Effector CD4-positive, alpha-beta T cell (primary cell): ENCODE measurements at regions not wholly inside any gene's neighbourhood (a gene's known extent, or its start where the extent isn't known, plus 50 kb on each side); places are given as distances from the start of the nearest gene placed in this dataset.

Experiments
- DNase-seq: peaks from one replicate; pipeline ENCODE4 v3.0.0-alpha.2; 2020

DNA sequence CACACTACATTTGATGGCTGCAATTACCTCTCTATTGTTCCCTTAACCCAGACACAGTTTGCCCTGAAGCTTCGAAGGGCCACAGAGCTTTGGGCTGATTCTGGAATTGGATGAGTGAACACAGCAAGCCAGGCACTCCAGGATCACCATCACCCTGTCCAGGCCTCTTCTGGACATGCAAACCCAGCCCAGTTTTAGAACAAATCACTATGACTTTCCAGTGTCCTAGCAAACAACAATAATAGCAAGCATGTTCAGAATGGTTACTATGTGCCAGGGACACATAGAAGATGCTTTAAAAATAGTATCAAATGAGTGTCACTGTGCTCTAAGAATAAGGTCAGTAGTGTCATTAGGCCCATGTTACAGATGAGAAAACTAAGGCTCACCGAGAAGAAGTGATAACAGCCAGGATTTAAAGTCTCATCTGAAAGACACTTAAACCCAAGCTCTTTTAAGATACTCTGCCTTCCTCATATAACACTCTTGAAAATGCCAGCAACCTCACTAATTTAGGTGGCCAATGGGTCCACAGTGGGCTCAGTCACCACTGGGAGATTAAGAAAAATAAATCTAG lies 191.7 kb upstream of the STK17B start:
- DNase-seq, result no peak

DNA sequence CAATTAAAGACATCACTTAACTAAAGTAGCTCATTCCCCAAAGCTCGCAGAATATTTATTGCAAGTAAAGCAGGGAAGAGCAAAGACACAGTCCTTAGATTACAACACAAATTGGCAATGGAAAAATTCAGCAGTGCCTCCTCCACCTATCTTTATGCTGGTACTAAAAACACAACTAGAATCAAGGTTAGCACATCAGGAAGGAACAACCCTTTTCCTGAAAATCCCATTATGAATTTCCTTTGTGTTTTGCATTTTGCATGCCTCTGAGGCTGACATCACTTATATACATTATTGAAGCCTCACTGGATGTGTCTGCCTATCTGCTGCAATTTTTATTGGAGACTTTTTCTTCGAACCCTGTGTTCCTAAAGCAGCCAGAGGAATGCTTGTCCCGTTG lies 193.8 kb upstream of the STK17B start:
- no peak for DNase-seq

DNA sequence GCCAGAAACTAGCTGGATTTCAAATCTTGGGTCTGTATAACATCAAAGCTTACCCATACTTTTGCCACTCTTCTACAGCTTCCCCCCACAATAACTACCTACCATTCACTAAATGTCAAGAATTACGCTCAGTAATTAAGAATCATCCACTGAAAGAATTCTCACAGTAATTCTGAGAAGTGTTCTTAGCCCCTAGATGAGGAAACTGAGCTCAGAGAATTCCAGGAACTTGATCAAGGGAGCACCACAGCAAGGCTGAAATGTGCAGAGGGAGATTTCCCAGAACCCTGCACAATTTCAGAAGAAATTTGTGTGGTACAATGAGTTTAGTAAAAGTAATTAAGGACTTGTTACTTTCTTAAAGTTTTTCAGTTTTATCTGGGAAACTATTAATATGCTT lies 194.5 kb upstream of the STK17B start:
- DNase-seq, result no peak

GRCh38 chr2:196367633-196368032 lies 196.3 kb upstream of the STK17B start:
- no peak for DNase-seq

DNA sequence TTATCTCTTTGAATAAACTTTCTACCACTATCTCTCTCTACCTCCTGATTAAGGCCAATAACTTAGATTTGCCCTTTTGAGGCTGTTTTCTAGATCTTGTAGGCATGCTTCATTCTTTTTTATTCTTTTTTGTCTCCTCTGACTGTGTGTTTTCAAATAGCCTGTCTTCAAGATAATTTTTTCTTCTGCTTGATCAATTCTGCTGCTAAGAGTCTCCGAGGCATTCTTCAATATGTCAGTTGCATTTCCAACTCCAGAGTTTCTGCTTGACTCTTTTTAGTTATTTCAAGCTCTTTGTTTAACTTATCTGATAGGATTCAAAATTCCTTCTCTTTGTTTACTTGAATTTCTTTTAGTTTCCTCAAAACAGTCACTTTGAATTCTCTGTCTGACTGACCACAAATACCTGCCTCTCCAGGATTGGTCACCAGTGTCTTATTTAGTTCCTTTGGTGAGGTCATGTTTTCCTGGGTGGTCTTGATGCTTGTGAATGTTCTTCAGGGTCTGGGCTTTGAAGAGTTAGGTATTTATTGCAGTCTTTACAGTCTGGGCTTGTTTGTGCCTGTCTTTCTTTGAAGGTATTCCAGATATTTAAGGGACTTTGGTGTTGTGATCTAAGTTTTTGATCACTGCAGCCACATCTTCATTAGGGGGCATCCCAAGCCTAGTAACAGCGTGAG lies 197.3 kb upstream of the STK17B start:
- no peak for DNase-seq

- DNase-seq, result no peak
Measured at GRCh38 chr2:196369967-196370366, 198.6 kb upstream of the STK17B start.

DNA sequence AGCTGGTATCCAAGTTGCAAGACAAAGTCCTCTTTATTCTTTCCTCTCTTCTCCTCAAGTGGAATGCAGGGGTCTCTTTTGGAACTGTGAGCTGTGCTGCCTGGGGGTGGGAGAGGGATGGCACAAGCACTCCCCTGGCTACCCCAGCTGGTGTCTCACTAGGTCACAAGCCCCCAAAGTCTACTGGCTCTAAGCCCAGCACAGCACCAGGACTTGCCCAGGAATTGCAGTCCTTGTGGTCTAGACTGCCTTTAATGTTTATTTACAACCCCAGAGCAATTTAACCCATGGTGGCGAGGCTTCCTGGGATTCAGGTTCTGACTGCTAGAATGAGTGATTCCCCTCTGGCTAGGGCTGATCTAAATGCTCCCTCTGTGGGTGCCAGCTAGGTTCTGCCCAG lies 199.0 kb upstream of the STK17B start:
- DNase-seq, result no peak

DNA sequence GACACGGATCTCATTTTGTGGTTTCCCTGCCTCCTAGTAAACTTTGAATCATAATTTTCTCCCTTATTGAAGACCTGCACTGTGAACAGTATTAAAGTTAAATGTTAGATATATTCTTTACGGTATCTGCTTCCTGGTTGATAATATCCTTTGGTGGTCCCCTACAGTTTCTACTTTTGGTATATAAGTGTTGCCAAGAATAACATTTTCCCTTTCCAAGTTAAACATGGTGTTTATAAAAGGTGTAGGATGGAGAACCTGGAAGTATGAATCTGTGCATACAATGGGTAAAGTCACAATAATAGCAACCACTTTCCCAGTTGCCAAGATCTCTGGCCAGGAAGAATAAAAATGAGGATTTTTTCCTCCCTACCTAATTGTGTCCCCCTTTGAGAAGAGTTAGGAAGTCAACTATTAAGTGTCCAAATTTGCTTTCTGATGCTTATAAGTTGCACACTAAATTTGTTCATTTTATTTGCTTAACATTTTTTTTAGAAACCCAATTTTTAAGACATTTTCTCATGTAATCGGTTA lies 201.0 kb upstream of the STK17B start:
- DNase-seq, result no peak

- no peak for DNase-seq
Measured at GRCh38 chr2:196372811-196373664, 201.7 kb upstream of the STK17B start.

DNA sequence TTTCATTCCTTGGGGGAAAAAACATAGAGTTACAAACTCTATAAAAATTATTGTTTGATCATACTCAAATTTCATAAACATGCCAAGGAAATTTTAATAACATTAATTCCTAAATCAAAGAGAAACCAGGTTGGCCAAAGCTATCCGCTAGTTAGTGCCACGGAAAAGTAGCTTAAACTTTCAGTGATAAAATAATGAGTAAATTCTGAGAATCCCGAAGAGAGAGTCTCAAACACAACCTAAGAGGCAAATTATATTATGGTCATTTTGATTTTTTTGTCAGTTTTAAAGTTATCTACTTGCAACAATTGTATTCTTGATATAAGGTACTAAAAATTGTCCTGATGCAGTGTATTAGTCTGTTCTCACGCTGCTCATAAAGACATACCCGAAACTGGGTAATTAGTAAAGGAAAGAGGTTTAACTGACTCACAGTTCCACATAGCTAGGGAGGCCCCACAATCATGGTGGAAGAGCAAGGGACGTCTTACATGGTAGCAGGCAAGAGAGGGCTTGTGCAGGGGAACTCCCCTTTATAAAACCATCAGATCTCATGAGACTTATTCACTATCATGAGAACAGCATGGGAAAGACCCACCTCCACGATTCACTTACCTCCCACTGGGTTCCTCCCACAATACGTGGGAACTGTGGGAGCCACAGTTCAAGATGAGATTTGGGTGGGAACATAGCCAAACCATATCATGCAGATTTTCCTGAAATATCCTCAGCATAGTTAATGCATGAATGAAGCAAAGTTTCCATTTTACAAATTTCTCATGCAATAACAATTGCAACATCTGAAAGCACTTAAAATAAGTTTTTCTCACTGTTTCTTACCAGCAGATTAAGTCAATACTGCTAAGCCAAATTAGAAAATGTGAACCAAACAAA lies 205.9 kb upstream of the STK17B start:
- DNase-seq, result no peak

- DNase-seq, result no peak
Measured at GRCh38 chr2:196379600-196379999, 208.2 kb upstream of the STK17B start.

GRCh38 chr2:196380098-196380497 lies 208.7 kb upstream of the STK17B start:
- no peak for DNase-seq

GRCh38 chr2:196380575-196380974 lies 209.2 kb upstream of the STK17B start:
- DNase-seq, result no peak

GRCh38 chr2:196381464-196381863 lies 210.1 kb upstream of the STK17B start:
- DNase-seq, result no peak

DNA sequence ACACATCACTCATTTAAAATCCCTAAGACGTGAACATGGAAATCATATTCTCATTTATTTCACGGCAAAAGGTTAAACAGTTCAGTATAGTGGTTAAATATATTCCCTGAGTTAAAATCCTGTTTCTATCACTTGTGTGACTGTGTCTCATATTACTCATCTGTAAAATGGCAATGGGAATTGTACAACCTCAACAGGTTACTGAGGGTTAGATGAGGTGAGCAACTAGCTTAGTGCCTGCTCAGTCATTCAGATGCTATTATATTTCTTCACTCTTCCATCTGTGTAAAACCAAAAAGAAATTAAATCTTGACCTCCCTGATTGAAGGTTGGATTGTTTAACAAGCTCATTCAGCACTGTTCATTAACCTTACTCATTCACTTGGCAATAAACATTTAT lies 212.4 kb upstream of the STK17B start:
- DNase-seq, result no peak

GRCh38 chr2:196384729-196385128 lies 213.4 kb upstream of the STK17B start:
- DNase-seq, result no peak

DNA sequence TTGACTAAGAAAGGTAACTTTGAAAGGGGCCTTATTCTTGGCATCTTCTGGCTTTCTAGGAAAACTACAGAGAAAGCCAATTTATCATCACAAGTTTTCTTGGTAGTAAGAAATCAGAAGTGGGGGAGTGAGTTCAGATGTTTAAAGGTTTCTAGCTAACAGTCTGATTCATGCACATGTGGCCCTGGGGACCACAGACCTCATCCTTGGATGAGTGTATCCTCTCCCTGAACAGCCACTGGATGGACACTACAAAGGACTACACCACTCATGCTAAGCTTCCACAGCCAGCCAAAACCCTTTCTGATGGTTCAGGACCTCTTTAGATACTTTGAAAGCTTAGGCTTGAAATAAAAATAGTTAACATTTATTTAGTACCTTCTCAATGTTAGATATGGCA lies 218.3 kb upstream of the STK17B start:
- no peak for DNase-seq

- no peak for DNase-seq
Measured at GRCh38 chr2:196390243-196391148, 219.1 kb upstream of the STK17B start.

- DNase-seq, result no peak
Measured at GRCh38 chr2:196391149-196391479, 219.7 kb upstream of the STK17B start.

DNA sequence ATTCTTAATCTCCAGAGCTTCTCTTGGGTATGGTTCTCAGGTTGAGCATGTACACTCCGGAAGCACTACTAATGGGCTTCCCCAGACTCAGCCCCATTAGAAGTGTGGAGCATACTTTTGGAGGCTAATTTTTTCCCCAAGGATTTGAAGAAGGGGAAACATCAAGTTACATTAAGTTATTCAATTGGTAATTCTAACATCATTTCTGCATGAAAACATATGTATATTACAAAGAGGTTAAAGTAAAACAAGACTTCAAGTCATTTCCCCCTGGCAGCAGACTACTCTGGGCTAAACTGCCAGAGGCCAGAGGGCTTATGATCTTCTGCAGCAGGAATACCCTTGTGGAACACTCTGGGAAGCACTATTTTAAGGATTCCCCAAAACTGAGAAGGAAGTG lies 227.7 kb upstream of the STK17B start:
- no peak for DNase-seq
